ENCODE measurements at regions not wholly inside any gene's neighbourhood (a gene's known extent, or its start where the extent isn't known, plus 50 kb on each side); places are given as distances from the start of the nearest gene placed in this dataset.

- POLR2A ChIA-PET, result no interaction called here
- Mint-ChIP-seq H3K4me1 (no peaks in the 10 kb centered on the region), H3K36me3 (ENCODE audit: low read depth) (no peaks in the 10 kb centered on the region), H3K4me3 (no peak overlapping the region), H3K27me3 (no peaks in the 10 kb centered on the region), H3K9me3 (no peaks in the 10 kb centered on the region), H3K27ac (no peak overlapping the region)
- CTCF ChIA-PET, result no interaction called here
- no peak for DNase-seq
Measured at GRCh38 chr12:43281563-43281962, 270.4 kb downstream of the ADAMTS20 start.

- H3K9me3 Mint-ChIP-seq, result no peaks in the 10 kb centered on the region
Measured at GRCh38 chr12:43278541-43278832, 273.5 kb downstream of the ADAMTS20 start.

GRCh38 chr12:43277651-43278540, 274.1 kb downstream of the ADAMTS20 start:
- H3K27ac Mint-ChIP-seq, result no peak overlapping the region
- ChIA-PET CTCF (no interaction called here), POLR2A (no interaction called here)
- H3K27me3 Mint-ChIP-seq, result no peaks in the 10 kb centered on the region
- no peaks in the 10 kb centered on the region for H3K36me3 Mint-ChIP-seq (ENCODE audit: low read depth)
- H3K4me3 Mint-ChIP-seq, result no peak overlapping the region
- H3K9me3 Mint-ChIP-seq, result no peaks in the 10 kb centered on the region
- DNase-seq, result no peak
- no peaks in the 10 kb centered on the region for H3K4me1 Mint-ChIP-seq

More at GRCh38 chr12:43278541-43278832, 273.5 kb downstream of the ADAMTS20 start:
- Mint-ChIP-seq H3K36me3 (ENCODE audit: low read depth) (no peaks in the 10 kb centered on the region), H3K27me3 (no peaks in the 10 kb centered on the region), H3K27ac (no peak overlapping the region), H3K4me3 (no peak overlapping the region), H3K4me1 (no peaks in the 10 kb centered on the region)
- CTCF ChIA-PET, result no interaction called here
- POLR2A ChIA-PET, result no interaction called here
- no peak for DNase-seq

GRCh38 chr12:43273467-43273866, 278.5 kb downstream of the ADAMTS20 start:
- DNase-seq, result no peak
- Mint-ChIP-seq H3K27me3 (no peaks in the 10 kb centered on the region), H3K36me3 (ENCODE audit: low read depth) (no peaks in the 10 kb centered on the region), H3K9me3 (no peaks in the 10 kb centered on the region), H3K4me1 (no peaks in the 10 kb centered on the region), H3K4me3 (no peak overlapping the region), H3K27ac (no peak overlapping the region)
- CTCF ChIA-PET, result no interaction called here
- POLR2A ChIA-PET, result no interaction called here

GRCh38 chr12:43271659-43272058, 280.3 kb downstream of the ADAMTS20 start:
- Mint-ChIP-seq H3K36me3 (ENCODE audit: low read depth) (no peaks in the 10 kb centered on the region), H3K4me1 (no peaks in the 10 kb centered on the region), H3K27ac (no peak overlapping the region), H3K9me3 (no peaks in the 10 kb centered on the region), H3K27me3 (no peaks in the 10 kb centered on the region), H3K4me3 (no peak overlapping the region)
- no peak for DNase-seq
- ChIA-PET CTCF (no interaction called here), POLR2A (no interaction called here)

- Mint-ChIP-seq H3K27ac (no peak overlapping the region), H3K9me3 (no peaks in the 10 kb centered on the region), H3K4me1 (no peaks in the 10 kb centered on the region), H3K36me3 (ENCODE audit: low read depth) (no peaks in the 10 kb centered on the region), H3K4me3 (no peak overlapping the region), H3K27me3 (no peaks in the 10 kb centered on the region)
- POLR2A ChIA-PET, result no interaction called here
- DNase-seq, result no peak
- CTCF ChIA-PET, result interaction anchor here (0.7 kb wide), 1 partner anchor 557 kb away, joined by 3 read pairs; no protein-coding TSS in a partner anchor
Measured at GRCh38 chr12:43267818-43268217, 284.2 kb downstream of the ADAMTS20 start.

- CTCF ChIA-PET, result no interaction called here
- no peaks in the 10 kb centered on the region for H3K27me3 Mint-ChIP-seq
- no peaks in the 10 kb centered on the region for H3K4me1 Mint-ChIP-seq
- H3K4me3 Mint-ChIP-seq, result no peak overlapping the region
- H3K9me3 Mint-ChIP-seq, result no peaks in the 10 kb centered on the region
- H3K27ac Mint-ChIP-seq, result no peak overlapping the region
- no peak for DNase-seq
- H3K36me3 Mint-ChIP-seq (ENCODE audit: low read depth), result no peaks in the 10 kb centered on the region
- POLR2A ChIA-PET, result no interaction called here
Measured at GRCh38 chr12:43261701-43262100, 290.3 kb downstream of the ADAMTS20 start.

- CTCF ChIA-PET, result no interaction called here
- no peaks in the 10 kb centered on the region for H3K9me3 Mint-ChIP-seq
- no peak for DNase-seq
Measured at GRCh38 chr12:43255522-43256111, 296.4 kb downstream of the ADAMTS20 start.

GRCh38 chr12:43252585-43252984, 299.4 kb downstream of the ADAMTS20 start:
- ChIA-PET CTCF (no interaction called here), POLR2A (no interaction called here)
- Mint-ChIP-seq H3K36me3 (ENCODE audit: low read depth) (no peaks in the 10 kb centered on the region), H3K27ac (no peak overlapping the region), H3K27me3 (no peaks in the 10 kb centered on the region), H3K4me3 (no peak overlapping the region), H3K9me3 (no peaks in the 10 kb centered on the region), H3K4me1 (no peaks in the 10 kb centered on the region)
- no peak for DNase-seq

More at GRCh38 chr12:43255522-43256111, 296.4 kb downstream of the ADAMTS20 start:
- H3K4me1 Mint-ChIP-seq, result no peaks in the 10 kb centered on the region
- POLR2A ChIA-PET, result no interaction called here
- H3K27ac Mint-ChIP-seq, result no peak overlapping the region
- no peak overlapping the region for H3K4me3 Mint-ChIP-seq
- H3K36me3 Mint-ChIP-seq (ENCODE audit: low read depth), result no peaks in the 10 kb centered on the region
- H3K27me3 Mint-ChIP-seq, result no peaks in the 10 kb centered on the region

GRCh38 chr12:43245947-43246346, 306.1 kb downstream of the ADAMTS20 start:
- no peaks in the 10 kb centered on the region for H3K36me3 Mint-ChIP-seq (ENCODE audit: low read depth)
- ChIA-PET POLR2A (no interaction called here), CTCF (no interaction called here)
- no peak overlapping the region for H3K4me3 Mint-ChIP-seq
- DNase-seq, result no peak
- H3K27ac Mint-ChIP-seq, result no peak overlapping the region
- no peaks in the 10 kb centered on the region for H3K27me3 Mint-ChIP-seq
- H3K4me1 Mint-ChIP-seq, result no peaks in the 10 kb centered on the region
- no peaks in the 10 kb centered on the region for H3K9me3 Mint-ChIP-seq

- Mint-ChIP-seq H3K27me3 (no peaks in the 10 kb centered on the region), H3K4me3 (no peak overlapping the region), H3K27ac (no peak overlapping the region), H3K36me3 (ENCODE audit: low read depth) (no peaks in the 10 kb centered on the region), H3K9me3 (no peaks in the 10 kb centered on the region), H3K4me1 (no peaks in the 10 kb centered on the region)
- ChIA-PET CTCF (no interaction called here), POLR2A (no interaction called here)
- no peak for DNase-seq
Measured at GRCh38 chr12:43241986-43242385, 310.0 kb downstream of the ADAMTS20 start.

- Mint-ChIP-seq H3K9me3 (no peaks in the 10 kb centered on the region), H3K27me3 (no peaks in the 10 kb centered on the region), H3K4me1 (no peaks in the 10 kb centered on the region), H3K4me3 (no peak overlapping the region), H3K27ac (no peak overlapping the region), H3K36me3 (ENCODE audit: low read depth) (no peaks in the 10 kb centered on the region)
- ChIA-PET POLR2A (no interaction called here), CTCF (no interaction called here)
- DNase-seq, result no peak
Measured at GRCh38 chr12:43238281-43238680, 313.7 kb downstream of the ADAMTS20 start.

- no peak for DNase-seq
- CTCF ChIA-PET, result no interaction called here
- no peak overlapping the region for H3K27ac Mint-ChIP-seq
- no peaks in the 10 kb centered on the region for H3K9me3 Mint-ChIP-seq
- H3K36me3 Mint-ChIP-seq (ENCODE audit: low read depth), result no peaks in the 10 kb centered on the region
- no peak overlapping the region for H3K4me3 Mint-ChIP-seq
- H3K4me1 Mint-ChIP-seq, result no peaks in the 10 kb centered on the region
- H3K27me3 Mint-ChIP-seq, result no peaks in the 10 kb centered on the region
- POLR2A ChIA-PET, result no interaction called here
Measured at GRCh38 chr12:43237238-43237879, 314.6 kb downstream of the ADAMTS20 start.

GRCh38 chr12:43235721-43236120, 316.3 kb downstream of the ADAMTS20 start:
- no peak for DNase-seq
- H3K4me1 Mint-ChIP-seq, result no peaks in the 10 kb centered on the region
- H3K4me3 Mint-ChIP-seq, result no peak overlapping the region
- no peaks in the 10 kb centered on the region for H3K9me3 Mint-ChIP-seq
- no peak overlapping the region for H3K27ac Mint-ChIP-seq
- POLR2A ChIA-PET, result no interaction called here
- H3K27me3 Mint-ChIP-seq, result no peaks in the 10 kb centered on the region
- no peaks in the 10 kb centered on the region for H3K36me3 Mint-ChIP-seq (ENCODE audit: low read depth)
- CTCF ChIA-PET, result no interaction called here
